OCI-LY3 (cell line): ENCODE measurements at regions not wholly inside any gene's neighbourhood (a gene's known extent, or its start where the extent isn't known, plus 50 kb on each side); places are given as distances from the start of the nearest gene placed in this dataset.

Experiments used
- EZH2phosphoT487 ChIP-seq: fragments of 200-600 bp; shearing (Covaris generic); IDR thresholded peaks from 2 replicates; pipeline ENCODE4 v1.6.1; 2018; ENCODE audit warnings: antibody characterized with exemption, mixed run types, low read depth
- TF ChIP-seq, protein P1 (sequence below): fragments of 200-600, 300-600 bp; sonication (generic); IDR thresholded peaks from 2 replicates; pipeline ENCODE4 v1.5.1; 2014; ENCODE audit warnings: antibody characterized with exemption, low read length, low read depth

DNA sequence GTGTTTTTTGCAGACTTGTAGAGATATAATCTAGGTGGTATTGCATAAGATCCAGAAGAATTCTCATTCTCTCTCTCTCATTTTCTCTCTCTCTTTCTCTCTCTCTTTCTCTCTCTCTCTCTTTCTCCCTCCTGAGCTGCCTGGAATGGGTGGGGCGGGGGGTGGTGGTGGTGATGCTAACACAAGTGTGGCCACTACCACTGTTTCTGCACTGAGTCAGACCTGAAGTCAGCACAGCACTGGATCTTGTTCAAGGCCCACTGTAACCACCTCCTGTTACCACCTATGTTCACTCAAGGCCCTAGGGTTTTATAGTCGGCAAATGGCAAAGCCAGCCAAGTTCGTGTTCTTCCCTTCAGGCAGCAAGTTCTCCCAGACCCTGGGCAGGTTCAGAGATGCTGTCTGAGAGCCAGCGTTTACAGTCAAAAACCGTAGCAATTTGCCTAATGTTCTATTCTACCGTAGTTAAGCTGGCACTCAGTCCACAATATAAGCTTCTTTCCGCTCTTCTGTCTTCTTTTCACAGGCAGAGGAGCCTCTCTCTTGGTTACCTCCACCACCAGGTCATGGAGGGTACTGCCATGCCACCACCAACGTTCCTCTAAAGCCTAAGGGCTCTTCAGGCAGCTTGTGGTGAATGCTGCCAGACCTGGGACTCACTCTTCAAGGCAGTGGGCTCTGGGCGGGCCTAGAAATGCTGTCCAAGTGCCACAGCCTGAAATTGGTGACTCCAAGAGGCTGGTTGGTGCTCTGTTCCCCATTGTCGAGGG is 235.7 kb upstream of the PRR16 start:
- TF ChIP-seq, protein P1, sequence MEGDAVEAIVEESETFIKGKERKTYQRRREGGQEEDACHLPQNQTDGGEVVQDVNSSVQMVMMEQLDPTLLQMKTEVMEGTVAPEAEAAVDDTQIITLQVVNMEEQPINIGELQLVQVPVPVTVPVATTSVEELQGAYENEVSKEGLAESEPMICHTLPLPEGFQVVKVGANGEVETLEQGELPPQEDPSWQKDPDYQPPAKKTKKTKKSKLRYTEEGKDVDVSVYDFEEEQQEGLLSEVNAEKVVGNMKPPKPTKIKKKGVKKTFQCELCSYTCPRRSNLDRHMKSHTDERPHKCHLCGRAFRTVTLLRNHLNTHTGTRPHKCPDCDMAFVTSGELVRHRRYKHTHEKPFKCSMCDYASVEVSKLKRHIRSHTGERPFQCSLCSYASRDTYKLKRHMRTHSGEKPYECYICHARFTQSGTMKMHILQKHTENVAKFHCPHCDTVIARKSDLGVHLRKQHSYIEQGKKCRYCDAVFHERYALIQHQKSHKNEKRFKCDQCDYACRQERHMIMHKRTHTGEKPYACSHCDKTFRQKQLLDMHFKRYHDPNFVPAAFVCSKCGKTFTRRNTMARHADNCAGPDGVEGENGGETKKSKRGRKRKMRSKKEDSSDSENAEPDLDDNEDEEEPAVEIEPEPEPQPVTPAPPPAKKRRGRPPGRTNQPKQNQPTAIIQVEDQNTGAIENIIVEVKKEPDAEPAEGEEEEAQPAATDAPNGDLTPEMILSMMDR: no peak
- TF ChIP-seq EZH2phosphoT487: no peak
